CD1c-positive myeloid dendritic cell (primary cell): ENCODE measurements at regions not wholly inside any gene's neighbourhood (a gene's known extent, or its start where the extent isn't known, plus 50 kb on each side); places are given as distances from the start of the nearest gene placed in this dataset.

Source experiments
- DNase-seq: peaks from one replicate; pipeline ENCODE4 v3.0.0-alpha.2; 2016; ENCODE audit errors: extremely low spot score

DNA sequence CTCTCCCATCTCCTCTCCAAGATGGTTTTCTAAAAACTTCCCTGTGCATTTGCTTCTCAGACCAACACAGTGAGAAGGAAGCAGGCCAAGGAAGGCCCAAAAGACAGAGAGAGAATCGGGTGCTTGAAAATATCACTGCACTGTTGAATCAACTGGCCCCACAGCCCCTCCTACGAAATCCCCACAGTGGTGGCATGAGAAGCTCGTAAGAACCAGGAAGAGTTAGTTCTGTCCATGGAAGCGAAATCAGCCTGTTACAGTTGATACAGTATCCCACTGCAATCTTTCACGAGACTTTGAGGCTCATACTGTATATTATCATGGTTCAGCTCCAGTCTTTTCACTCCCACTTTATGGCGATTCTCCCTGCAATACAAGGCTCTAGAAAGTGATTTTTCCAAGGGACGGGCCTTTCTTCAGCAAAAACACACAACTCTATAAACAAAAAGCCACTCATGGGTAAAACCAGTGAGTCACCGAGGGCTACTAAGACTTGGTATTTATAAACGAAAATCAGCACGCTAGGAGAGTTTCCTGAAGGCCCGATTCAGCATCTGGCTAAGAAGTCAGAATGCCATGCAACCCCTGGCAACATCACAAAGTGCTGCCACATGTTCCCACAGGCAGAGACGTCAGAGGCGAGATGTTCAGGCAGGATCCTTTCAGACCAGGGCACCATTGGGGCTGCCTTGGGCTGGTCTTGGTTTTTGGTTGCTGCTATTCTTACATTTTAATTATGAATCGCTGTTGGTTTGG, 185.7 kb downstream of the IRX5 start:
- DNase-seq, result no peak

DNA sequence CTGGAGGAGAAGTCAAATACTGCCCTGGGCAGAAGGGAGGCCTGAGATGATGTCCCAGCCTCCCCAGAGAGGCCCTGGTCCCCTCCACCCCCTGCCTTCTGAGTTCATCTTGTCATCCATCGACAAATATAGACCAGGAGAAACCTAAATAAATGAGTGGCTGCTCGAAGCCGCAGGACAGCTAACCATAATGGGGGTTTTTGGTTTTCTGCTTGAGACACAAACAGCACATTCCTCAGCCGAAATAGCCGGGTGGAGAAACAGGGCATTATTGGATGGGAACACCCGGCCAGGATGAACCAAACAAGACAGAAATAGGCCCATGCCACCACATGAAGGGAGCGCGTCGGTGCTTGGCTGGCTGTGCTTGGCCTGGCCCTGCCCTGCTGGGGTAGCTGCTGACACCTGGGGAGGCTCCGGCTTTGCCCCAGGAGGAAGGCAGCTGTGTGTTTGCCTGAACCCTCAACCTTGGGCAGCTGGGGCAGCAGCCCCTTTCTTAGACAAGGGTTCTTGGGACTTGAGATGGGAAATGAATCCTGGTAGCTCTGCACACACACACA, 188.1 kb downstream of the IRX5 start:
- DNase-seq, result no peak

DNA sequence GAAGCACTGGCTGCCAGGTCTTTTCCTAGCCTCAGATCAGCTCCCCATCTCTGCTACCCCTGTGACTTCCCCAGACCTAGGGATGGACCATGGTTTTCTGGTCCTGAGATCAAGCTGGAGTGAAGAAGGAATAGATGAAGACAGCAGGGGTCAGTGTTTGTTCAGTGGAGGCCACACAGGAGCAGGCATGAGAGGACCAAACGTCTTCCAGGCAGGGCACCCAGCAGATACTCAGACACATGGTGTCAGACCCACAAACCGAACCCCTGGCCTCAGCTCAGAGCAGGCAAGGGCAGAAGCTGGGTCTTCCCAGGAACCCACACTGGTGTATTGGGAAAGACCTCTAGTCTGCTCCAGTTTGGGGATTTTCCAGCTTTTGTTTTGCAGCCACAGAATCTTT, 189.7 kb downstream of the IRX5 start:
- no peak for DNase-seq

DNA sequence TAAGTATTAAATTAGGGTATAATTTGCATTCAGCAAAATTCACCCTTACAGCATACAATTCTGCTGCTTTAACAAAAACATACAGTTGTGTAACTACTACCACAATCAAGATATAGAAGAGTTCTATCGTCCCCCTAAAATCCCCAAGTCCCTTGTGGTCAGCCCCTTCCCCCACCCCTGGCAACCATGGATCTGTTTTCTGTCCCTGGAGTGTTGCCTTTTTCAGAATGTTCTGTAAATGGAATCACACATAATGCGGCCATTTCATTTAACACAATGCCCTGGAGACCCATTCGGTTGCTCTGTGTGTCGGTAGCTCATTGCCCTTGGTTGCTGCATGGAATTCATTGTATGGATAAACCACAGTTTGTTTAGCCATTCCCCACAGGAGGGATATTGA, 190.2 kb downstream of the IRX5 start:
- DNase-seq, result no peak

DNA sequence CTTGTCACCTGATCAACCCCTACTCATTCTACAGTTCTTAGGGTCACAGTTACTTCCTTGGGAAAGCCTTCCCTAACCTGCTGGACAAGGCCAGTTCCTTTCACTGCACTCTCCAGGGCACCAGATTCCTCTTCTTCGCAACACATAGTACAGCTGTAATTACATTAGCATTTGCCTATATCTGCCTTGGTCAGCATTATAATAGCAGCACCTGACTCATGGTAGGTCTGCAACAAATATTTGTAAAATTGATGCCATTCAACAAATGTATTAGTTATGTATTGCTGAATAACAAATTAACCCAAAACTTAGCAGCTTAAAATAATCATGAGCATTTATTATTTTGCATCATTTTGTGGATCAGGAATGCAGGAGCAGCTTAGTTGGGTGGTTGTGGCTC, 193.0 kb downstream of the IRX5 start:
- DNase-seq, result no peak

DNA sequence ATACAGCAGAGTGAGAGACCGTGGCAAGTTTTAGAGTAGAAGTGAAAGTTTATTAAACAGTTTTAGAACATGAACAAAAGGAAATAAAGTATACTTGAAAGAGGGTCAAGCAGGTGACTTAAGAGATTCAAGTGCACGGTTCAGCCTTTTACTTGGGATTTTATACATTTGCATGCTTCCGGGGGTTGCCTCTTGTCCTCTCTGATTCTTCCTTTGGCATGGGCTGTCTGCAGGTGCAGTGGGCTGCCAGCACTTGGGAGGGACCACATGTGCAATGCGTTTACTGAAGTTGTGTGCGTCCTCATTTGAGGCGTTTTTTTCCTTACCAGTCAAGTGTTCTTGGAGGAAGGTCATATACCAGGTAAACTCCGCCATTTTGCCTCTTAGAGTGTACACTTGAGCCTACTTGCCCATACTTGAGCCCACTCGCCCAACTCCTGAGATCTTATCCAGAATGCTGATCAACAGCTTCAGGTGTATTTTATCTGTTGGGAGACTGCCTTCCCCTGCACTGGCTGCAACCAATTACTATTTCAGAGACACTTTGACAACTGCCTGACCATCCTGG, 195.2 kb downstream of the IRX5 start:
- no peak for DNase-seq

DNA sequence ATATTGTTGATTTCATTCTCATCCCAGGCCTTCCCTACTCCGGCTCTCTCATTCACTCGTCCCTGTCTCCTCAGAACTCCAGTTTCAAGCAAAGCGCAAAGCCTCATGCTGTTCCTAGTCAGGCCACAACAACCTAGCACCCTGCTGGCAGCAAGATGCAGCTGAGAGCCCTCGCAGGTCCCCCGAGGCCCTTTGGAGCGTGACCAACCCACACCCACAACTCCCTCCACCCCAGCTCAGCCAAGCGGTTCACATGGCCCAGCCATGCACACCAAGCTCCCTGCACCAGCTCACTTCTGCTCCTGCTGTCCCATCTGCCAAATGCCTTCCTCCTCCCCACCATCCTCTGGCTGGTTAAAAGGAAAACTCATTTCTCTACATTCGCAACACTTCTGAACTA, 195.8 kb downstream of the IRX5 start:
- no peak for DNase-seq

DNA sequence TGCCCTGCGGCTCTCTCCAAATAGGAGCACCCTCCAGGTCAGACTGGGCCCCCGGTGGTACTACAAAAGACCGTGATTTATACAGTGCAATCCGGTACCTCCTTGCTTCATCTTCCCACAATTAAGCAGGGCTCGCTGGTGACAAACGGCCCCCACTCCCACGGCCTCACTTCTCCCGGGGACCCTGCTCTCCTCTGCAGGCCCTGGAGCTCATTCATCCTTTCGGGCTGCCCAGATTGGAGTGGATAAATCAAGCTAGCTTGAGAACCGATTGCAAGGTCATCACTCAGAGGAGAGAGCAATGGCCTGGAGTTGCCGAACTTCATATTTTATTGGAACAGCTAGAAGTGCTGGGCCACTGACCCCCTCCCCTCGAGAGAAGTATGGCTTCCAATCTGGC, 193.5 kb upstream of the IRX6 start:
- DNase-seq, result no peak

DNA sequence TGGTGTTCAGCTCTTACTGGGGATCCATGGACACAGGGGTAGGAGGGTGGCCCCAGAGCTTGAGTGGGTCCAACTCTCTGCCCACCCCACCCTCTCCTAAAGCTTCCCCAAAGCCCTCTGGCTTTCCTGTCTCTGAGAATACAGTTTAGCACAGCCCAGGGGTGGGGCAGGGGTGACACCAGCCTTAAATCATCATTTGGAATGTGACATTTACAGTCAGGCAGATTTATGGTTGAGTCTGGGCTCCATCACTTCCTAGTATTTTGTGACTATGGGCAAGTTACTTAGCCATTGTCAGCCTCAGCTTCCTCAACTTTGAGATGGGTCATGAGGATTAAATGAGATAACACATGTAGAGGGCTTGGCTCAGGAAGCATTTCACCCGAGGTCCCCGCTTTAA, 193.1 kb upstream of the IRX6 start:
- DNase-seq, result no peak

DNA sequence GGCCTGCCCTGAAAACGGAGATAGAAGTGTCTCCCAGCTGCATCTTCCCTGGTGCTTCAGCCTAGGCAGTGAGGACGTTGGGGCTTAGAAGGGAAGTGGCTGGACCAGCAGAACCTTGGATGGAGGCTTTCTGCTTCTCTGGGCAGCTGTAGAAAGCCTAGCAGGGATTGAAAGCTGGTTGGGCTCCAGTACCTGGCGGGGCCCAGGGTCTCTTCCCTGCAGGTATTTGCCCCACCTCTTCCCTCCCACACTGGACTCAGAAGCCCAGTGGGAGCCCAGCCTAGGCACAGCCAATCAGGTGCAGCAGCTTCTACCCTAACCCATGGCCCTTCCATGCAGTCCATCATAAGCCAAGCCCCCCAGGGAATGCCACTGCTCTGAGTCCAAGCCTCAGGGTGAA, 190.3 kb upstream of the IRX6 start:
- no peak for DNase-seq

DNA sequence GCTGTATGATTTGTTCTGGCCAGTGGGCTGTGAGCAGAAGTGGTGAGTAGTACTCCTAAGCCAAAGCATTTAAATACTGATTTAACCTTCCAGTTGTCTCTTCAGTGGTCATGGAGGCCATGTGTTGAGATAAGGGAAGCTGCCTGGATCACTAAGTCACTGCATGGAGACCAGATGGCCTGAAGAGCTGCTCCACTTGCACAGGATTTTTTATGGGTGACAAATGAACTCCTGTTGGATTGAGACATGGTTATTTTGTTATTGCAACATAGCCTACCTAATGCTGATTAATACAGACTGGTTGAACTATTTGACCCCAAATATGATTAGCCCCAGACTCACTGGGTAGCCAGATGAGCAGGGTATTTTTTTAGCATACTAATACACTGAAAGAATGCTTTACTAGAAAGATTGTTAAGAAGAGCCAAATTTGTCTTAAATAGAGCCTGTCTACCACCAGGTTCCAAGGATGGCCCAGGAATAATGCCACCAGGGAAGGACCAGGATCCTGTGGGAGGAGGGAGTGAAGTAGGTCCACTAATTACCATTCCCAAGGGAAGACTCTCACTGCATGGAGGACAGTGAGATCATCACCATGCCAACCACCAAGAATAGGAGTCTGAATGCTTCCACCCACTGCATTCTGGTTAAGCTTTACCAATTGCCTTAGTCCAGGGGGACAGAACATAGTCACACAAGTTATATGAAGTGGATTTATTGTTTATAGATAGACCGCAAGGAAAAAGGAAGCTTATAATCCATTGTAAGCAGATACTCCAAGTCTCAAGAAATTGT, 187.4 kb upstream of the IRX6 start:
- no peak for DNase-seq

DNA sequence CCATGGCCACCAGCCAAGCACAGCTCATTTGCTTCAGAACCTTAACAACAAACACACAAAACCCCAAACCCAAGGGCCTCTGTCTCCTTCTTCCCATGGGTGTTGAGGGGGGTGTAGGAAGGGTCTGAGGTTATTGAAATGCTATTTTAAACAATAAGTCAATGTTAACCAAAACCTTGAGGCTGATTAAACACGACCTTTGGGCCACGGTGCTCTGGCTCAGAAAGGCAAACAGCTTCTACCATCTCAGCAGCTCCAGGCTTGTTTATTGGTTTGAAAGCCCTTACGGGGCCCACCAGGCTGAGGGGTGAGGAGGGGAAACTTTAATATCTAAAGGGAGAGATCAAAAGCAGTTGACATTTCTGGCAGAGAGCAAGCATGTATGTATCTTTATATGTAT, 185.7 kb upstream of the IRX6 start:
- no peak for DNase-seq

DNA sequence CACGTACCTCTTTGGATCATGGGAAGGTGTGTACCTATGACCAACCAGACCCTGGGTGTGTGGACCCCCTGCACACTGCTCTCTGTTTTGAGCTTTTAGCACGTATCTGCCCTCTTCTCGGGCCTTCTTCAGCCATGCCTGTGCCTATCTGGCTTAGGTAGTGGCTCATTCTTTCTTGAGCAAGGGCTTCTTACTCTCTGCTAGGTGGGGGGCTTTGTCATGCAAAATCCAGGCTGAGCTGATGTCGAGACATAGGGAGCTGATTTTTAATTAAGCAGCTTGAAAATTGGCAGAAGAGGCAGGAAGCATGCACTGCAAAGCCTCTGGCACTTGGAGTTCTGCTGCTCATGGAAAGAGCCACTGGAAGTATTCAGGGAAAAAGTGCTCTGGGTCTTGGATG, 181.6 kb upstream of the IRX6 start:
- no peak for DNase-seq

DNA sequence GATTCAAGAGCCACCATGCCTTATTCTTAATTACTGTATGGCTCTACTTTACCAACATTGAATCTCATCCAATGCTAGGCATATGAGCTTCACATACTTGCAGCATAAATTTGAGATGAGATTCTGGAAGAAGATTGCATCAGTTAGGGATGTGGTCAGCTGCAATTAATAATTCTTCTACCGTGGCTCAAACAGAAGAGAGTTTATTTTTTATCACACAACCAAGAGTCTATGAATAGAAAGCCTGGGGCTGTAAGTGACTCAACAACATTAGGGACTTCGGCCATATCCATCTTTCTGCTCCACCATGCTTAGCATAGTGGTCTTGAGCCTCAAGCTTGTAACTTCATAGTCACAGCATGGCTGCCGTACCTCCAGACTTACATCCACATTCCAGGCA, 179.4 kb upstream of the IRX6 start:
- no peak for DNase-seq

DNA sequence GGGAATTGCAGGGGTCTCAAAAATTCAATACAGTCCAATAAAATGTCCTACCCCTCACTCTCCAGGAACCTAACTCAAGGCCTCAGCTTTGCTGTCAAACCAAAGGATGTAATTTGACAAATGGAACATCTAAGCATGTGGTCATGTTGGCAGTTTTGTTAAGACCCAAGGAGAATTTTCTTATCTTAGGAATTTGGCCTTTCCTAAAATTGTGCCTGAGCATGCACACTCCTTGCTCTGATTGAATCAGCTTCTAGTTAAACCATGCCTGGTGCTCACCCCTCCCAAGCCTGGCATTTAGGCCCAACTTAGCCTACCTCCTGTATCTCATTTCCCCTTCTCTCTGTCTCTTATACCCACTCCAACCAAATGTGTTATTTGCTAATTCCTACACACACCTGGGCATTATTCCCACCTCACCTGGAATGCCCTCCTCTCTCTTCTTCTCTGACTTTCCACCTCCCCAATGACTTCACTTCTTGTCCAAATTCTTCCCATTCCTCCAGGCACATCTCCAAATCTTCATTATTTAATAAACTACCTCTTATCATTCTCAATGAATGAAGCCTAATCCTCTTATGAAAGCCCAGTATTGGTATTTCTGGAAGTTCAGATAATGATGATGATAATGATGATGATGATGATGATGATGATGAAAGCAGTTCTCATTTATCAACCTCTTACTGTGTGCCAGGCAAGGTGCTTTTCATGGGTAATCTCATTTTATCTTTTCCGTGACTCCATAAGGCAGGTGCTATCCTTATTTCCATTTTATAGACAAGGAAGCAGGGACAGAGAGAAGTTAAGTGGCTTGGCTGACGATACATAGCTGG, 178.0 kb upstream of the IRX6 start:
- no peak for DNase-seq

DNA sequence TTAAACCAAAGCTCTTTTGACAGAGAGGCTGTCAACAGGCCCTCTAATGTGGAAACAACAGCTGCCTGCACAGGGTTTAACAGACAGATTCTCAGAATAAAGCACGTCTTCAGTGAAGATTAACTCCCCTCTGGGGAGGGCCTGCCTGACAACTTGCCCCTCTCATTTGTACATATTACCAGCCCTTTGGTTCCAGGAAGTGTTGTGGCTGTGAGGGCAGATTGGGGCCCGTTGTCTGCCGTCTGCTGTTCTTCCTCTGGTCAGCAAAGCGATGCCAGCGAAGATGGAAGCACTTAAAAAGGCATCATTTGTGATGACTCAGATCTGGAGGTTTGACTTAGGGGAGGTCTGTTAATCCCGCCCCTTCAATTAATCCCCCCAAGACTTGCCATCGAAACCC, 177.0 kb upstream of the IRX6 start:
- no peak for DNase-seq

DNA sequence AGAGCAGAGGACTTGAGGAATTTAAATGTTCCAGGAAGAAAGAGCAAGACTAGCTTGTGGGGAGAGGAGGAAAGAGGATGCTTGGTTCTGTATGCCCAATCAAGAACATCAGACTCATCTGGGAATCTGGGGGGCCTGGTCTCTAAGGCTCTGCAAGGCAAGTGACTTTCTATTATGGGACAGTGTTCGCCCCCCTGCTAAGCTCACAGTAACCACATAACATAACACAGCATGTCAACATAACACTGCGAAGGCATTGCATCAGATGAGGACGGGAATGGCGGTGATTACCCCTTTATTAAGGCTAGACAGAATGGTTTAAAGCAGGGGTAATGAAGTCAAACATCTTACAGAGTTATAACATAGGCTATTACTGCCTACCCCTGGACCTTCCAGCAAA, 176.6 kb upstream of the IRX6 start:
- no peak for DNase-seq

DNA sequence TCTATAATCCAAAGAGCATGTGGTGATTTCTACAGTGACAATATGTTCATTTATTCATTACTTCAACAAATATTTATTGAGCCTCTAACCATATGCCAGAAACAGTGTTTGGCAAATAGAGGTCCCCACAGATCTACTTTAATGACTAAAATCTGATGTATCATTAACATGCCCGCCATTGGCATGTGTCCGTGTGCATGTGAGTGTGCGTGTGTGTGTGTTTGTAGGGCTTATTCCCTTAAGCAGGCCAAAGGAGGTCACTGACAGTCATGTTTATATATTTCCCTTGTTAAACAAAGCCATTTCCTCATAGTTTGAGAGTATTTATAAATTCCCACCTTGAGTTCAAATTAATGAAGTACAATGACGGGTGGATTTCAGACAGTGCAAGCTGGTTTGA, 174.4 kb upstream of the IRX6 start:
- DNase-seq, result no peak

DNA sequence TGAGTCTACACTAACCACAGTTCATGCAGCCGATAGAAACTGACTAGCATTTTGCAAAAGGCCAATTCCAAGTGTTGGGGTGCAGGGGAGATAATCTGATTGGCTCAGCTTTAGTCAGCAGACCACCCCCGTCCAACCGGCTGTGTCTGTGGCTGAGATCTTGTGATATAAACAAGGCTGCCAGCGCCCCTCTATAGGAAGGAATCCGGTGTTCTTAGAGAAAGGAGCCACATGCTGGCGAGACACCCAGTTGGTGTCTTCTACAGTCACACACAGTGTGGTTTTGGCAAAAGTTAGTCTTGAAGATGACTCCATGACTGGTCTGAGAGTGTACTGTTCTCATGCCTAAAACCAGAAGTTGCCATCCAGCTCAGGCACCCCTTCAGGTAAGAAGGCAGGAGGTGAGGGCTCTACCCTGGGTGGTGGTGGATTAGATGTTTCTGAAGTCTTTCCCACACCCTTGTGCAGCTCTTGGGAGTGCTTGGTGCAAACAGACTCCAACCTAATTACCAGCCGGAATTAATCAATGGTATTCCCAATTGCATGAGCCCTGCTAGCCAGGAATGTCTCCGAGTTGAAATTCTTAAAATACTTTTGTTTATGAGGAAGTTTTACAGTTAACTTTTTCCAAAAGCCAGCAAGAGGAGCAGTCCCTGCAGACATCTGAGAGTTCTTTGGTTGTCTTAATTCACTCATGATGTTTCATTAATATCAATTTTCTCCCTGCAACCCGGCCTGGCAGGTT, 172.3 kb upstream of the IRX6 start:
- DNase-seq, result no peak

DNA sequence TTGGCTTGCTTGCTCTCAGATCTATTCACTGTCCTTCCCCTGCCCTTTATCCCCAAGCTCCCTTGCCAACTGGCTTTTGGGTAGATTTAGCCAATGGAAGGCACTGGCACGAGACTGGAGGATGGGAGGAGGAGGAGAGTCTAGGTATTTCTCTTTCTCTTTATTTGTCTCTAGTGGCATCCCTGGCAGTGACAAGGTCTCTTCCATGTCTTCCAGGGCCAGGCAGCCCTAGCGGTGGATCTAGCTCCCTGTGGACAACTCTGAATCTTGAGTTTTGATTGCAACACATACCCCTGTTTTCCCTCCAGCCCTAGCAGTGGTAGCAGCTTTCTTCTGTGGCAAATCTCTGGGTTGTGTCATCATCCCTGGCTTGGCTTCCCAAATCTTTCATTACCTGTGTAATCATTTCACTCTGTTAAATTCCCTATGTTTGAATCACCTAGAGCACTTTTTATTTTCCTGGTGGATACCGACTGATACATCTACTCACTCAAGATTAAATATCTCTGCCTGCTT, 171.1 kb upstream of the IRX6 start:
- no peak for DNase-seq

DNA sequence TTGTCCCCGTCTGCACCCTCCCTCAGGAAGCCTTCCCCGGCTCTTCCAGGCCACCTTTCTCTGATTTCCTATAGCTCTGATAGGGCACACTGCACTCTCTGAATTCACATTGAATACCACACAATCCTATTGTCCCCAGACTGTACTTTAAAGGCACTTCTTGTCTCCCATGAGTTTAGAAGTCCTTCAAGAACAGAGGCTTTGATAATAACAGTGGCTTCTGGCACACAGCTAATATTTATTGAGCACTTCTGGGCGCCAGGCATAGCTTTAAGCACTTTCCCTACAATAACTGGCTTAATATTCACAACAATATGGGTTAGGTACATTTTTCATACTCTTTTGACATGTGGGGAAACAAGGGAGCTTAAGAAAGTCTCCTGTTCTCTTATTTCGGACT, 169.7 kb upstream of the IRX6 start:
- DNase-seq, result no peak
